CD14-positive monocyte (primary cell): ENCODE measurements at regions not wholly inside any gene's neighbourhood (a gene's known extent, or its start where the extent isn't known, plus 50 kb on each side); places are given as distances from the start of the nearest gene placed in this dataset.

Experiments used
- DNase-seq, 3 donors: peaks; one replicate each; pipeline ENCODE4 v3.0.0-alpha.2; 2011 to 2022
- H2AFZ ChIP-seq: 2 replicates; pipeline ENCODE4 v1.6.0; 2012; ENCODE audit warnings: mild to moderate bottlenecking, low read depth, low read length, inconsistent platforms; ENCODE audit not compliant: insufficient read depth, poor library complexity, severe bottlenecking
- H3K27ac ChIP-seq, 2 donors: 1 replicate in 1 of 2; 2 replicates in 1 of 2; pipeline ENCODE4 v1.5.1; 2012 to 2013; ENCODE audit warnings: low read length in 2 of 2, control low read depth in 1 of 2, inconsistent platforms in 1 of 2, low read depth in 1 of 2, mild to moderate bottlenecking in 1 of 2
- H3K27me3 ChIP-seq, 2 donors: one replicate each; pipeline versions ENCODE4 v1.6.0 to v1.6.1; 2011 to 2013; ENCODE audit warnings: low read length in 2 of 2; ENCODE audit not compliant: control insufficient read depth in 2 of 2, insufficient read depth in 2 of 2
- H3K36me3 ChIP-seq, 2 donors: replicated peaks in 1 of 2; 1 replicate in 1 of 2; 2 replicates in 1 of 2; pipeline versions ENCODE4 v1.5.1 to v1.6.1; 2012 to 2013; ENCODE audit warnings: low read length in 2 of 2, control low read depth in 1 of 2, inconsistent platforms in 1 of 2, mild to moderate bottlenecking in 1 of 2; ENCODE audit not compliant: insufficient read depth in 2 of 2, control insufficient read depth in 1 of 2
- H3K4me1 ChIP-seq, 2 donors: 1 replicate in 1 of 2; 2 replicates in 1 of 2; pipeline versions ENCODE4 v1.5.1 to v1.6.1; 2012 to 2013; ENCODE audit warnings: low read length in 2 of 2, control low read depth in 1 of 2, inconsistent platforms in 1 of 2, mild to moderate bottlenecking in 1 of 2, moderate library complexity in 1 of 2; ENCODE audit not compliant: insufficient read depth in 2 of 2, control insufficient read depth in 1 of 2
- H3K4me2 ChIP-seq: replicated peaks from 2 replicates; pipeline ENCODE3; 2012; ENCODE audit warnings: low read length, moderate library complexity, mild to moderate bottlenecking; ENCODE audit not compliant: poor library complexity, severe bottlenecking; ENCODE audit errors: extremely low read depth
- H3K4me3 ChIP-seq, 3 experiments: fragments of 200-600 bp in 1 of 3; sonication (generic) in 1 of 3; replicated peaks in 1 of 3; 1 replicate in 2 of 3; 2 replicates in 1 of 3; pipeline ENCODE4 v1.5.1; 2011 to 2013; ENCODE audit warnings: low read length in 3 of 3, mild to moderate bottlenecking in 3 of 3, control low read depth in 2 of 3, low read depth in 2 of 3, inconsistent platforms in 1 of 3, moderate library complexity in 1 of 3
- H3K79me2 ChIP-seq: 2 replicates; pipeline ENCODE4 v1.6.0; 2012; ENCODE audit warnings: mild to moderate bottlenecking, control low read depth, inconsistent platforms, low read length, moderate library complexity; ENCODE audit not compliant: insufficient read depth
- H3K9ac ChIP-seq: 2 replicates; pipeline ENCODE4 v1.6.0; 2017; ENCODE audit warnings: low read length, mild to moderate bottlenecking; ENCODE audit not compliant: insufficient read depth, poor library complexity, severe bottlenecking
- H3K9me3 ChIP-seq, 2 donors: replicated peaks in 1 of 2; 1 replicate in 1 of 2; 2 replicates in 1 of 2; pipeline versions ENCODE4 v1.5.1 to v1.6.1; 2012 to 2013; ENCODE audit warnings: low read length in 2 of 2, control low read depth in 1 of 2; ENCODE audit not compliant: control insufficient read depth in 1 of 2, insufficient read depth in 1 of 2
- H4K20me1 ChIP-seq: 2 replicates; pipeline ENCODE4 v1.6.0; 2012; ENCODE audit warnings: mild to moderate bottlenecking, low read length, control low read depth, moderate library complexity; ENCODE audit not compliant: insufficient read depth
- H3K27ac Mint-ChIP-seq, 7 donors: one replicate each; pipeline ENCODE4 v1.8.0; 2020; ENCODE audit warnings: mild to moderate bottlenecking in 7 of 7, mixed read lengths in 7 of 7, moderate library complexity in 6 of 7, inconsistent platforms in 2 of 7
- H3K27me3 Mint-ChIP-seq, 3 donors: one replicate each; pipeline ENCODE4 v1.8.0; 2021 to 2022; ENCODE audit warnings: low read depth in 3 of 3, mild to moderate bottlenecking in 3 of 3, mixed read lengths in 3 of 3, moderate library complexity in 3 of 3, inconsistent platforms in 1 of 3
- H3K36me3 Mint-ChIP-seq, 2 donors: one replicate each; pipeline ENCODE4 v1.8.0; 2020; ENCODE audit warnings: mixed read lengths in 2 of 2, inconsistent platforms in 1 of 2, mild to moderate bottlenecking in 1 of 2
- H3K4me1 Mint-ChIP-seq: one replicate; pipeline ENCODE4 v1.8.0; 2020; ENCODE audit warnings: mild to moderate bottlenecking, mixed read lengths
- H3K4me3 Mint-ChIP-seq, 2 donors: one replicate each; pipeline ENCODE4 v1.8.0; 2020; ENCODE audit warnings: mild to moderate bottlenecking in 2 of 2, mixed read lengths in 2 of 2, moderate library complexity in 1 of 2
- H3K9me3 Mint-ChIP-seq, 7 donors: one replicate each; pipeline ENCODE4 v1.8.0; 2020 to 2022; ENCODE audit warnings: mixed read lengths in 7 of 7, mild to moderate bottlenecking in 6 of 7, moderate library complexity in 6 of 7, inconsistent platforms in 2 of 7
- CTCF ChIP-seq: fragments of 200-600 bp; IDR thresholded peaks from one replicate; pipeline ENCODE4 v1.8.0; 2022; ENCODE audit warnings: antibody characterized with exemption, mild to moderate bottlenecking
- WGBS: methylation state at CpG from one replicate; pipeline ENCODE4 v1.1.5; 2013; ENCODE audit warnings: missing lambda C conversion rate; ENCODE audit not compliant: insufficient coverage; 5-methylcytosine and 5-hydroxymethylcytosine counted together
- intact Hi-C, 2 donors: fragments of 100-400 bp; cut with micrococcal nuclease; formaldehyde crosslinking; loops; one replicate each; pipeline versions ENCODE4 v1.15.0 to v1.15.1; 2023

GRCh38 chr1:36561361-36561724 lies 78.6 kb upstream of the CSF3R start:
- Histone ChIP-seq H3K36me3 (no peaks in the 10 kb centered on the region), H3K9me3 (no peaks in the 10 kb centered on the region), H3K4me3 (no peak overlapping the region), H3K79me2 (no peaks in the 10 kb centered on the region), H3K27ac (no peak overlapping the region), H3K4me2 (no peak overlapping the region), H2AFZ (no peak overlapping the region), H4K20me1 (no peaks in the 10 kb centered on the region), H3K4me1 (no peaks in the 10 kb centered on the region), H3K27me3 (no peaks in the 10 kb centered on the region), H3K9ac (no peak overlapping the region)
- H3K36me3 Mint-ChIP-seq, result no peaks in the 10 kb centered on the region
- no peaks in the 10 kb centered on the region for H3K9me3 Mint-ChIP-seq
- no peak for DNase-seq
- H3K4me1 Mint-ChIP-seq, result no peaks in the 10 kb centered on the region
- 93% methylated on average over 8 of the region's 9 CpGs for WGBS
- H3K4me3 Mint-ChIP-seq, result no peak overlapping the region
- no peak for TF ChIP-seq CTCF
- H3K27ac Mint-ChIP-seq, result no peak overlapping the region
- H3K27me3 Mint-ChIP-seq, result peaks cover 4 to 6% (median 5%) of the 10 kb centered on the region in 3 donors
- intact Hi-C loops, result no loop called here

GRCh38 chr1:36560621-36561360 lies 78.1 kb upstream of the CSF3R start:
- intact Hi-C loops, result no loop called here
- 92% methylated on average over 5 of the region's 12 CpGs for WGBS
- no peak overlapping the region for H3K27ac ChIP-seq
- no peaks in the 10 kb centered on the region for H4K20me1 ChIP-seq
- H3K9ac ChIP-seq, result no peak overlapping the region
- Mint-ChIP-seq H3K27me3 (peaks cover 3 to 7% (median 4%) of the 10 kb centered on the region in 3 donors), H3K36me3 (no peaks in the 10 kb centered on the region), H3K4me3 (no peak overlapping the region), H3K27ac (no peak overlapping the region), H3K4me1 (no peaks in the 10 kb centered on the region), H3K9me3 (no peaks in the 10 kb centered on the region)
- no peaks in the 10 kb centered on the region for H3K4me1 ChIP-seq
- H3K4me2 ChIP-seq, result no peak overlapping the region
- H2AFZ ChIP-seq, result no peak overlapping the region
- H3K27me3 ChIP-seq, result no peaks in the 10 kb centered on the region
- H3K9me3 ChIP-seq, result no peaks in the 10 kb centered on the region
- no peaks in the 10 kb centered on the region for H3K36me3 ChIP-seq
- H3K4me3 ChIP-seq, result no peak overlapping the region
- no peaks in the 10 kb centered on the region for H3K79me2 ChIP-seq
- TF ChIP-seq CTCF, result no peak
- DNase-seq, result no peak
